ENCODE measurements at regions not wholly inside any gene's neighbourhood (a gene's known extent, or its start where the extent isn't known, plus 50 kb on each side); places are given as distances from the start of the nearest gene placed in this dataset.

DNA sequence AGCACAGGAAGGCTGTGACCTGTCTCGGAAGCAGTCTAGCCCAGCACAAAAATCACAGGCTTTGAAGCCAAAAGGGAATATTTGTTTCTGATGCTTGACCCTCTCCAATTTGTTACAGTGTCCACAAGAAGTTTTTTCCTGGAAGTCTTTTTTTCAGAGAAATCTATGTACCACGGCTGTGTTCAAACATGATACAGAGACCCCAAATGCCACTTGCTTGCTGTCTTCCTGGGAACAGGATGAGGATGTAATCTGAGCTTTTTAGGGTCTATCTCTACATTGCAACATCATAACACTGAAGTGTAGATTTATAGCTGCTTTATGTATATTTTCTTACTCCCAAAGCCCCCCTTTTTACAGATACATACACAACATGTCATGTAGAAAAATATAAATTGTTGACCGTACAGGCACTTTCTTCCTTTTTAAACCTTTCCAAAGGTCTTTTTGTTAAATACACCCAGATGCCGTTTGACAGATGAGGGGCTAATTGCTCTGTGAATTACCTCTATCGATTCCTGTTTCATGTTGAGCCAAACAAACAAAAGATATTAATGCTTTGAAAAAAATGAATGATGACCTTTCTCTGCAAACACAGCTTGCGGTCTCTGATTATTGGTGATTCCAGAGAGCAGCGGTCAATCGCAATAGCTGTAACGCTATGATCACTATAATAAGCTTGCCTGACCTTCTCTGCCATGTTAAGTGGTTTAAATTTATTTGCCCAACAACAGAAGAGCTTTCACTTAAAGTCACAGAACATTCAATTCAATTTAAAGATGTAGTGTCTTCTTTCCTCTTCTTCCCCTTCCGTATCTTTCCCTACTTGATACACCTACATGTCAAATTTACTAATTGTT is 875.9 kb upstream of the NR2F2 start:
- H3K18ac ChIP-seq (ENCODE audit: extremely low read depth, low read length) = no peak overlapping the region
- H2BK15ac ChIP-seq (ENCODE audit: low read length) = no peak overlapping the region
- H2AFZ ChIP-seq (ENCODE audit: low read length) = no peak overlapping the region
- H3K9me3 ChIP-seq (ENCODE audit: insufficient read depth in 2 of 2, low read depth in 1 of 2, low read length in 1 of 2) = no peaks in the 10 kb centered on the region
- H3K56ac ChIP-seq (replicated peaks; ENCODE audit: insufficient read length, low read depth, low read length) = no peak overlapping the region
- peaks cover 0 to 1% (median 0%) of the 10 kb centered on the region in 4 experiments; a peak in 1 of 7 replicates for H3K27me3 ChIP-seq (replicated peaks in 1 of 4; ENCODE audit: control insufficient read depth in 3 of 4, extremely low read depth in 1 of 4, insufficient read depth in 3 of 4, low read length in 3 of 4)
- no peak overlapping the region for H2BK12ac ChIP-seq (ENCODE audit: low read depth, low read length)
- no peak overlapping the region for H3K27ac ChIP-seq (ENCODE audit: low read depth, low read length)
- H3K79me1 ChIP-seq (ENCODE audit: low read depth, low read length) = no peaks in the 10 kb centered on the region
- no peak overlapping the region for H3K4me3 ChIP-seq (ENCODE audit: extremely low read depth in 1 of 4, insufficient read depth in 2 of 4, low read depth in 3 of 4, low read length in 4 of 4)
- DNase-seq (ENCODE audit: low read depth in 1 of 2, low spot score in 2 of 2) (no peak), FAIRE-seq (no peak)
- no peaks in the 10 kb centered on the region for H3K4me1 ChIP-seq (replicated peaks in 1 of 4; ENCODE audit: control insufficient read depth in 3 of 4, insufficient read depth in 4 of 4, low read length in 3 of 4)
- no peak overlapping the region for H2BK5ac ChIP-seq (ENCODE audit: low read depth, low read length)
- H3K23ac ChIP-seq (ENCODE audit: insufficient read length) = no peak overlapping the region
- POLR2A ChIA-PET (ENCODE audit: partially characterized antibody) = no interaction called here
- H3K14ac ChIP-seq (ENCODE audit: insufficient read length) = no peak overlapping the region
- TF ChIP-seq TAF1 (IDR thresholded peaks at IDR 0.05; ENCODE audit: low read depth, low read length) (no peak), FOSL1 (IDR thresholded peaks at IDR 0.05; ENCODE audit: insufficient read depth, low read depth, low read length) (no peak), POLR2AphosphoS5 (IDR thresholded peaks at IDR 0.05; ENCODE audit: low read depth, low read length) (no peak), TCF12 (IDR thresholded peaks at IDR 0.05; ENCODE audit: low read depth, low read length) (no peak), RAD21 (IDR thresholded peaks at IDR 0.05 in 1 of 2, conservative IDR thresholded peaks at IDR 0.05 in 1 of 2; ENCODE audit: low read depth in 2 of 2, low read length in 2 of 2) (no peak), ZNF274 (IDR thresholded peaks at IDR 0.05; ENCODE audit: borderline replicate concordance, extremely low read depth, low read length) (no peak), SP4 (IDR thresholded peaks at IDR 0.05; ENCODE audit: low read length) (no peak), KDM5A (IDR thresholded peaks at IDR 0.05; ENCODE audit: low read length) (no peak), EZH2 (IDR thresholded peaks at IDR 0.05; ENCODE audit: low read depth, low read length, severe bottlenecking) (no peak)
- TF ChIP-seq, protein P1, sequence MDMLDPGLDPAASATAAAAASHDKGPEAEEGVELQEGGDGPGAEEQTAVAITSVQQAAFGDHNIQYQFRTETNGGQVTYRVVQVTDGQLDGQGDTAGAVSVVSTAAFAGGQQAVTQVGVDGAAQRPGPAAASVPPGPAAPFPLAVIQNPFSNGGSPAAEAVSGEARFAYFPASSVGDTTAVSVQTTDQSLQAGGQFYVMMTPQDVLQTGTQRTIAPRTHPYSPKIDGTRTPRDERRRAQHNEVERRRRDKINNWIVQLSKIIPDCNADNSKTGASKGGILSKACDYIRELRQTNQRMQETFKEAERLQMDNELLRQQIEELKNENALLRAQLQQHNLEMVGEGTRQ (IDR thresholded peaks at IDR 0.05; ENCODE audit: low read length) = no peak
- 95% methylated on average over 10 of the region's 10 CpGs; no CpG with 5 or more reads in 1 of the 2 experiments for WGBS, 2 experiments (ENCODE audit: extremely low coverage in 1 of 2, insufficient coverage in 1 of 2, insufficient read length in 1 of 2, insufficient replicate concordance in 2 of 2, low coverage in 1 of 2, low lambda C conversion rate in 2 of 2, missing lambda C conversion rate in 1 of 2)
- no peaks in the 10 kb centered on the region for H3K79me2 ChIP-seq (ENCODE audit: control insufficient read depth in 1 of 2, insufficient read depth in 2 of 2, low read length in 2 of 2)
- no peak overlapping the region for H2BK20ac ChIP-seq (ENCODE audit: low read length)
- no peak overlapping the region for H4K5ac ChIP-seq (ENCODE audit: insufficient read length, low read depth, low read length)
- no peak overlapping the region for H3K4ac ChIP-seq (replicated peaks; ENCODE audit: insufficient read length, low read depth, low read length)
- CTCF ChIA-PET (ENCODE audit: partially characterized antibody) = no interaction called here
- H3K23me2 ChIP-seq (ENCODE audit: low read depth, low read length) = no peaks in the 10 kb centered on the region
- H3K36me3 ChIP-seq (ENCODE audit: control insufficient read depth in 2 of 4, insufficient read depth in 4 of 4, low read length in 3 of 4) = no peaks in the 10 kb centered on the region
- H3K9ac ChIP-seq (replicated peaks in 1 of 4; ENCODE audit: extremely low read depth in 1 of 4, low read depth in 3 of 4, low read length in 3 of 4) = no peak overlapping the region
- H4K20me1 ChIP-seq (replicated peaks in 1 of 2; ENCODE audit: control insufficient read depth in 1 of 2, insufficient read depth in 2 of 2, low read length in 2 of 2) = no peaks in the 10 kb centered on the region
- no peak overlapping the region for H3K4me2 ChIP-seq (ENCODE audit: insufficient read depth in 1 of 2, low read depth in 2 of 2, low read length in 2 of 2)
- H2BK120ac ChIP-seq (replicated peaks; ENCODE audit: low read depth, low read length) = no peak overlapping the region
- no peak overlapping the region for H4K91ac ChIP-seq (replicated peaks; ENCODE audit: insufficient read length, low read length)
- no peak overlapping the region for H2AK5ac ChIP-seq (ENCODE audit: low read depth, low read length)
- H4K8ac ChIP-seq (ENCODE audit: extremely low read depth, insufficient read depth, low read length) = no peak overlapping the region

Measured in H1 (cell line).